GM12864 (cell line): ENCODE measurements at regions not wholly inside any gene's neighbourhood (a gene's known extent, or its start where the extent isn't known, plus 50 kb on each side); places are given as distances from the start of the nearest gene placed in this dataset.

Source experiments
- DNase-seq: peaks from one replicate; pipeline ENCODE4 v3.0.0-alpha.2; 2011; ENCODE audit warnings: low read depth
- H3K4me3 ChIP-seq: 2 replicates; pipeline ENCODE4 v1.5.1; 2011; ENCODE audit warnings: mild to moderate bottlenecking, low read depth, low read length, control low read depth
- CTCF ChIP-seq: IDR thresholded peaks from 2 replicates; pipeline ENCODE4 v1.5.1; 2011; ENCODE audit warnings: low read depth, mild to moderate bottlenecking, moderate library complexity, low read length, control low read depth, inconsistent platforms; ENCODE audit errors: missing control alignments

GRCh38 chr10:128469515-128469914, 343.3 kb upstream of the MKI67 start:
- no peak for TF ChIP-seq CTCF
- no peak for DNase-seq
- H3K4me3 ChIP-seq: no peak overlapping the region

- H3K4me3 ChIP-seq: no peak overlapping the region
- no peak for DNase-seq
- TF ChIP-seq CTCF: no peak
Measured at GRCh38 chr10:128470321-128470965, 344.2 kb upstream of the MKI67 start.

- TF ChIP-seq CTCF: no peak
- no peak overlapping the region for H3K4me3 ChIP-seq
- DNase-seq: no peak
Measured at GRCh38 chr10:128471151-128471550, 344.9 kb upstream of the MKI67 start.

- no peak for TF ChIP-seq CTCF
- no peak for DNase-seq
- H3K4me3 ChIP-seq: no peak overlapping the region
Measured at GRCh38 chr10:128472196-128472595, 346.0 kb upstream of the MKI67 start.

GRCh38 chr10:128473396-128473795, 347.2 kb upstream of the MKI67 start:
- TF ChIP-seq CTCF: no peak
- no peak for DNase-seq
- H3K4me3 ChIP-seq: no peak overlapping the region

GRCh38 chr10:128473911-128474310, 347.7 kb upstream of the MKI67 start:
- no peak for DNase-seq

More at GRCh38 chr10:128473911-128474310, 347.7 kb upstream of the MKI67 start:
- no peak for TF ChIP-seq CTCF
- no peak overlapping the region for H3K4me3 ChIP-seq
